GM12872 (cell line): ENCODE measurements at regions not wholly inside any gene's neighbourhood (a gene's known extent, or its start where the extent isn't known, plus 50 kb on each side); places are given as distances from the start of the nearest gene placed in this dataset.

Experiments
- TF ChIP-seq, protein P1 (sequence below): IDR thresholded peaks from 3 replicates; pipeline ENCODE4 v1.5.1; 2011; ENCODE audit warnings: low read depth, mild to moderate bottlenecking, low read length, moderate library complexity; ENCODE audit not compliant: insufficient read depth

- TF ChIP-seq, protein P1, sequence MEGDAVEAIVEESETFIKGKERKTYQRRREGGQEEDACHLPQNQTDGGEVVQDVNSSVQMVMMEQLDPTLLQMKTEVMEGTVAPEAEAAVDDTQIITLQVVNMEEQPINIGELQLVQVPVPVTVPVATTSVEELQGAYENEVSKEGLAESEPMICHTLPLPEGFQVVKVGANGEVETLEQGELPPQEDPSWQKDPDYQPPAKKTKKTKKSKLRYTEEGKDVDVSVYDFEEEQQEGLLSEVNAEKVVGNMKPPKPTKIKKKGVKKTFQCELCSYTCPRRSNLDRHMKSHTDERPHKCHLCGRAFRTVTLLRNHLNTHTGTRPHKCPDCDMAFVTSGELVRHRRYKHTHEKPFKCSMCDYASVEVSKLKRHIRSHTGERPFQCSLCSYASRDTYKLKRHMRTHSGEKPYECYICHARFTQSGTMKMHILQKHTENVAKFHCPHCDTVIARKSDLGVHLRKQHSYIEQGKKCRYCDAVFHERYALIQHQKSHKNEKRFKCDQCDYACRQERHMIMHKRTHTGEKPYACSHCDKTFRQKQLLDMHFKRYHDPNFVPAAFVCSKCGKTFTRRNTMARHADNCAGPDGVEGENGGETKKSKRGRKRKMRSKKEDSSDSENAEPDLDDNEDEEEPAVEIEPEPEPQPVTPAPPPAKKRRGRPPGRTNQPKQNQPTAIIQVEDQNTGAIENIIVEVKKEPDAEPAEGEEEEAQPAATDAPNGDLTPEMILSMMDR, result no peak
These were observed 65.2 kb downstream of the ARL6IP4 start for GRCh38 chr12:123045678-123046077.

GRCh38 chr12:123044351-123044750 is 63.9 kb downstream of the ARL6IP4 start:
- TF ChIP-seq, protein P1, result no peak

DNA sequence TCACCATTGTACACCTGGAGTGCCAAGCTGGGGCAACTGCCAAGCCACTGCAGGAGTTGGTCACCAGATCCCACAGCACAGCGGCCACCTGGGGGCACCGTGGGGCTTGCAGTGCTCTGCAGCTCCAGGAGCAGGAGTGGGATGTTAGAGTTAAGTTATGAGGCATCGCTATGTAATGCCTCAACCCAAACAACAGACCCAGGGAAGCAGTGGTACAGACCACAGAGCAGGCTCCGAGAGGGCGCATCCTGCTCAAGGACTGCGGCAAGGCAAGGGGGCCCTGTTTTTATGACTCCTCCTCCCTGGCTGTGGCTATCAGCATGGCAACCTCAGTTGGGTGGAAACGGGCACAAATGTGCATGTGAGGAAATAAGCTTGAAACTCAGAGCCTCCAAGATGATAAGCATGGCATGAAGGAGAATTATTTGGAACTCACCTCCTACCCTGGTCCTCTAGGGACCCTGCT is 63.1 kb downstream of the ARL6IP4 start:
- TF ChIP-seq, protein P1, result peak; percentile 73

DNA sequence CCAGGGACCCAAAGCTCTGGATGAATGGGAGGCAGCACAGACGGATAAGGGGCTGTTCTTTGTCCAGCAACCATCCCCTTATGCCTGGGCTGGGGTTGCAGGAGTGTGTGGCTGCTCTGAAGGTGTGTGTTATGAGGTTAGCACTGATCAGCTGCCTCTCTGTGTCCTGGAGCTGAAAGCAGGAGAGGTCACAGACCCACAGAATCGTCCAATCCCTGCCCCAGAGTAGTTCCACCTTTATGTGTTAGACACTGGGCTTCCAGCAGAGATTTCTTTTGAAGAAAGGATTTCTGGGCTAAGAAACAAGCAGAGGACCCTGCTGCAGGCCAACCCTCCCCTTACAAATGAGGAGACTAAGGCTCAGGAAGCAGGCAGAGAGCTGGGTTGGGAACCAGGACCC is 62.4 kb downstream of the ARL6IP4 start:
- TF ChIP-seq, protein P1, result no peak

GRCh38 chr12:123041811-123042655 is 61.6 kb downstream of the ARL6IP4 start:
- TF ChIP-seq, protein P1, result no peak

GRCh38 chr12:123041042-123041531 is 60.6 kb downstream of the ARL6IP4 start:
- TF ChIP-seq, protein P1, result 0 out of 3 replicates have a peak, but pooled peaks have one; percentile 1

GRCh38 chr12:123040106-123040505 is 59.6 kb downstream of the ARL6IP4 start:
- TF ChIP-seq, protein P1, result no peak
